ENCODE measurements at regions not wholly inside any gene's neighbourhood (a gene's known extent, or its start where the extent isn't known, plus 50 kb on each side); places are given as distances from the start of the nearest gene placed in this dataset.

GRCh38 chr3:188036375-188037194 is 117.4 kb upstream of the LPP start:
- TF ChIP-seq CTCF (IDR thresholded peaks at IDR 0.05) (no peak), POLR2A (IDR thresholded peaks at IDR 0.05) (no peak)
